GM03348 (cell line): ENCODE measurements at regions not wholly inside any gene's neighbourhood (a gene's known extent, or its start where the extent isn't known, plus 50 kb on each side); places are given as distances from the start of the nearest gene placed in this dataset.
"Not testable (repeated sequence)": the region's sequence is repeated elsewhere in the genome, so short reads cannot be mapped to it uniquely, and the experiment has no call there.

Source experiments
- DNase-seq: peaks from one replicate; pipeline ENCODE4 v3.0.0; 2012; ENCODE audit warnings: low spot score

DNA sequence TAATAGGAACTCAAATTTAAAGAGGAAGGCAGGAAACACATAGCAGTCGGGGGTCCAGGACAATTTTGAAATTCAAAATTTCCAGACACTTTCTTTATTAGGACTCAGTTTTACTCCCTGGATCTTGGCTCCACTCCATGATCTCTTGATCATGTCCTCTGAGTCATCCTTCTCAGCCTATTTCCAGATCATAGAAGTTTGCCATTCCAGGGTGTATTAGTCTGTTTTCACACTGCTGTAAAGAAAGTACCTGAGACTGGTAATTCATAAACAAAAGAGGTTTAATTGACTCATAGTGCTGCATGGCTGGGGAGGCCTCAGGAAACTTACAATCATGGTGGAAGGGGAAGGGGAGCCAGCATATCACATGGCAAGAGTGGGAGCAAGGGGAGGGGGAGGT lies 564.7 kb upstream of the ACTRT1 start:
- no peak for DNase-seq

DNA sequence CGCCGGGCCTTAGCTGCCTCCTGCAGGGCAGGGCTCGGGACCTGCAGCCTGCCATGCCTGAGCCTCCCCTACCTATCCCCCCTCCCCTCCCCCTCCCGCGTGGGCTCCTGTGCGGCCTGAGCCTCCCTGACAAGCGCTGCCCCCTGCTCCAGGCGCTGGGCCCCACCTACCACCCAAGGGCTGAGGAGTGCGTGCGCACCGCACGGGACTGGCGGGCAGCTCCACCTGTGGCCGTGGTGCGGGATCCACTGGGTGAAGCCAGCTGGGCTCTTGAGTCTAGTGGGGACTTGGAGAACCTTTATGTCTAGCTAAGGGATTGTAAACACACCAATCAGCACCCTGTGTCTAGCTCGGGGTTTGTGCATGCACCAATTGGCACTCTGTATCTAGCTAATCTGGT lies 554.6 kb upstream of the ACTRT1 start:
- DNase-seq: not testable (repeated sequence)

DNA sequence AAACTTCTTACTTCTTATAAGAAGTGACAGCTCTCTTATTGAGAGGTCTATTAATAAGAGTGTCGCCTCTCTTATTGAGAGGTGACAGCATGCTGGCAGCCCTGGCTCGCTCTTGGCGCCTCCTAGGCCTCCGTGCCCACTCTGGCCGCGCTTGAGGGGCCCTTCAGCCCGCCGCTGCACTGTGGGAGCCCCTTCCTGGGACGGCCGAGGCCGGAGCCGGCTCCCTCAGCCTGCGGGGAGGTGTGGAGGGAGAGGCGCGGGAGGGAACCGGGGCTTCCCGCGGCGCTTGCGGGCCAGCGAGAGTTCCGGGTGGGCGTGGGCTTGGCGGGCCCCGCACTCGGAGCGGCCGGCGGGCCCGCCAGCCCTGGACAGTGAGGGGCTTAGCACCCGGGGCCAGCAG lies 554.2 kb upstream of the ACTRT1 start:
- not testable (repeated sequence) for DNase-seq

DNA sequence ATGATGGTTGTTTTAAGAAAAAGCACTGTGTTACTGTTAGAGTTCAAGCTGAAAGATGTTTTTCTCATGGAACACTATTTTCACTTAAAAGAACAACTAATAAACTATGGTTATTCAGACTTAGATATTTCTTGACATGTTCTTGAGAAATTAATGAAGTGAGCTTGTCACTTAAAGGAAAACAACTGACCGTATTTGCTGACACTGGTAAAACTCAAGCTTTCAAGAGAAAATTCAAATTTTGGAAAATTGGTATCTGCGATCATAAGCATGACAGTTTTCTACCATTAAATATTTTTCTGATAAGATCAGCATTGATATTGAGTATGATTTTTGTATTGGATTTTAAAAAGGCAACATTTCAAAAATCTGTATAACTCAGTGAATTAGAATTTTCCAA lies 549.5 kb upstream of the ACTRT1 start:
- no peak for DNase-seq

DNA sequence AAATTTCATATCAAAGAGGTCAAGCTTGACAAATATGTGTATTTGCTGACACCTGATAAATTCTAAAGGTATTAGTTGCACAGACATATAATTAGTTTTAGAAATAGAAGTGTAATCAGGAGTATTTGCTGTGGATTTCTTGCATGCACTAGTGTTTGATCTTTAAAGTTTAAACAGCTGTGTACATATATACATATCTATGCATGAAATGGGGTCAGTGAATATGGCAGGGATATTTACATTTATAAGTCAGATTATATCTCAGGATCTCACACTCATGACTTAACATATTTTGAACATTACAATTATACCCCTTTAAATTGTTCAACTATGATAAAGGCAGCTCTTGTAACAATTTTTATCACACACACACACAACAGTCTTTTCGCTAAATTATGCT lies 547.4 kb upstream of the ACTRT1 start:
- DNase-seq: no peak

DNA sequence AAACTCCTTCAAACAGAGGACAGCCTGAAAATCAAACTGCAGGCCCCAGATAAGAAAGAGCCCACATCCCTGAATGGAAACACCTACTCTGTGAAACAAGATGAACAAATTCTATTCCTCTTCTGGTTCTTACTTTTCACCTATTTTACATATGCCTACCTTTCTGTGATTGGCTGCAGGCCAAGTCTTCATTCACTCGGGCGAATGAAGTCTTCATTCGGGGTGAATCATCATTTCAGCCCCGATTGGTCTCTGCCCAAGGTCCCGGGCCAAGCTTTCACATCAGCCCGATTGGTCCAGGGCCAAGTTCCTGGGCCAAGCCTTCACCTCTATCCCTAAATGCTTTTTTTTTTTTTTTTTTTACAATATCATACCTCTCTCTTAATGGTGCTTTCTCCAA lies 529.8 kb upstream of the ACTRT1 start:
- DNase-seq: no peak

DNA sequence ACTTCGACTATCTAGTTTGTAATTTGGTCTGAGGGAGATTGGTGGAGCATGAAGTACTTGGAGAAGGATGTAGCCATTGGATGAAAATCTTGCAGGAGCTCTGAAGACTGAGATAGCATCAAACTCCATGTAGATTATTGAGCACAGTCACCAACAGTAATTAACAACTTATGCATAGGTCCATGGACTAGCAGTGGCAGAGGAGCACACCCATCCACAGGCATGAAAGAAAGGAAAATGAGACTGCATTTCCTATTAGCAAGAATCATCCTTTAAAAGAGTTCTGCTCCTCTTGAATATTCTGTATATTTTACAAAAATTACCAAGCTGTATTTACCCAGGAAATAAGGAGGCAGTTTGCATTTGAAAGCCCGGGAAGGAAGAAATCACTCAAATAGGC lies 529.4 kb upstream of the ACTRT1 start:
- no peak for DNase-seq

DNA sequence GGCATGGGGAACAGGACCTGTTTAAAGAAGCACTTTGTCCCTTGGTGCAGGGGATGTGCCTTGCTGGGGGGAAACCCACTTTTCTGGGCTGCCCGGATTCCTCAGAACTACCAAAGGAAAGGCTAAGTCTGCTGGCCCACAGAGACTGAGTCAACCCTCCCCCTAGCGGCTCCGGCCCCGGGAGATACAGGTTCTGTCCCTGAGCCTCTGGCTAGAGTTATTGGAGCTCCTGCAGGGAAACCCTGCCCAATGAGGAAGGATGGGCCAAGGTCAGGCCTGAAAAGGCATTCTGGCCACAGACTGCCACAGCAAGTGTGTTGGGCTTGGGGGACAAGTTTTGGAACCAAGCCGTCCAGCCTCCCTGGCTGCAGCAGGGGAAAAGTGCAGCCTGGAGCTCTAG lies 490.9 kb upstream of the ACTRT1 start:
- no peak for DNase-seq

DNA sequence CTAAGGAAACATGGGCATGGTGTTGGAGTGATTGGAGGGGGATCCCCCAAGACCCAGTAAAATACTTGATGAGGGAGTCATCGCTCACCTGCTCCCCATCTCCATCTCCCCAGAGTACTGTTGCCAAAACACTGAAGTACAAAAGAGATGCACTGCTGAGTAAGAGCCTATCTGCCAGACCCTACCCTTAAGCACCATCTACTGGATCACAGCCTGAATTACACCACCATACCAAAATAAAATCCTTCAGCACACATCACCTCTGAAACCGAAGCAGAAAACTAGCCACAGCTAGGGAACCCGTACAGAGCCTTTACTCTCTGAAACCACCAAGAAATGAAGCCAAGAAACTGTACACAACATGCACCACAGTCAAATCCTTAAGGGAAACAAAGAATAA lies 466.3 kb upstream of the ACTRT1 start:
- no peak for DNase-seq

DNA sequence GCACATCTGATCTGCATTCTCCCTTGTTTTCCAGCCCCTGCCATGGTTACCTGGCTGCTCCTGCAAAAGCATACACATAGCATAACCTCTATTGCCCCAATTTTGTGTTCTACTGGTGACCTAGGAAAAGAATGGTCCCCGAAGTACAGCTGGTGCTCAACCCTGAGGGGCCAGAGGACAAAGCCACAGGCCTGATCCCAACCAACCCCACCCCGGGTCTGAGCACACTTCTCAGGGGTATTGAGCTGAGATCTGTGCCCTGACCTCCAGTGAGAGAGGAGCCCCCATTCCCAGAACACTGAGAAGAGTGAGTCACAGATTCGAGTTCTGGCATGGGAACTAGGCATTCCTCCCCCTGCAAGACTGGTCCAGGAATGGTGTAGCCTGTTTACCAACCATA lies 465.5 kb upstream of the ACTRT1 start:
- DNase-seq: no peak

DNA sequence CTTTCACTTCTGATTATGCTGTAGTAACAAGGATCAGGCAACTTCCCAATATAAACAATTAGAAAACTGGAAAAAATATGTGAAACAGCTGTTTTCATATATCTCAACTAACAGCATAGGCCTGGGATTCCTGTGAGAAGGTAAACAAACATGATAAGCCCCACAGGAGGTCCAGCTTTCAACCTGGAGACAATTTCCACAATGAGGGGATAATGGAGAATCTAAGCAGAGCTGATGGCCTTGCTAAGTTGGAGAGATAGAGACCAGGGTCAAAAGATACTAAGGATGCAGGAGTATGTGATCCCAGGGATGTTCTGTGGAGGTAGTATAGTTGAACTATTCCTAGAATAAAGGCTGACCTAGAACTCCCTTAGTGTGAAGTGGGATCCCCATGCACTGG lies 452.3 kb upstream of the ACTRT1 start:
- no peak for DNase-seq

DNA sequence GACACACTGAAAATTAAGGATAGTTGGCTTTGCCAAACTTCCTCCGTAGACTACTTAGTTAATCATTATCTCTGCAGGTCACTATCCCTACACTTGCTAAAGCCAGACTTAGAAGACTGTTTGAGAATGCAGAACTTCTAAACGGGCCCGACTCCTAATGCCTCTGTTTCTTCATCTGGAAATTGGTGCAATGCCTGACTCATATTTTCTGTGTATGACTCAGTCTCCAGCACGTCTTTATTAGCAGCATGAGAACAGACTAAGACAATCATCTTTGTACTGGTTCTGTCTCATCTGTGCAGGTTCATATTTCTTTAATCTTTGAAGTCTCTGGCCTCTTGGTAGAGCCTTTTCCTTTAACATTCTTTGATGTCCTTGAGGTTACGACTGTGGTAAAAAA lies 411.9 kb upstream of the ACTRT1 start:
- no peak for DNase-seq

DNA sequence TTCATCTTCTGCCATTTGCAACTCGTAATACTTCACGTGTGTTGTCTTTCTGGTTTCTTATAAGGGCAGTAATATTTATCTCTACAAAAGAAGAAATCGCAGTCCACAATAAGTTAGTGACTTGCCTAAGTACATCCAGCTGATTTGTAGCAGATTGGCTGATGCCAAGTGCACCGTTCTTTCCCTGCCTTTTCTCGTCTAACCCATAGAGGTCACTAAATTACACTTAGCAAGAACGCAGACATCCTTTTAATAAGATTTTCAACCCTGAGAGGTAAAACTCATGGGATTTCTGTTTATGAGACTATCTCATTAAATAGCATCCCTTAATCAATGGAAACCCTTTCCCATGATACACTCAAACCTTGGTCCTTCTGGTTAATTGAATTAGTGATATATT lies 408.6 kb upstream of the ACTRT1 start:
- DNase-seq: no peak

DNA sequence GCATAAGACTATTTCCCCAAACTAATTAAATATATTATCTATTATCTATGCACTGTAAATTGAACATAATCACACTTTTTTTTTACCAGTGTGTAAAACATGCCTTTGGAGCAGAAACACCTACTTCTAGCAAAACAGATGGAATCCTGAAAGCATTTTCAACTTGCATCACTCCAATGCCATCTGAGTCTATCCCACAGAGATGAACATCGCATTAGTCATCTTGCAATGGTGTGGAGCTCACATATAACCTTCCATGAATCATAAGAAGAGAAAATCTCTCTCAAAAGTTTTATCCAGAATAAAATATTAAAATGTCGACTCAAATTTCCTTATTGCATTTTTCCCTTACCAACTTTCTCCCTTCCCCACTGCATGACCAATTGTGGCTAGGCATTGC lies 406.7 kb upstream of the ACTRT1 start:
- DNase-seq: no peak

DNA sequence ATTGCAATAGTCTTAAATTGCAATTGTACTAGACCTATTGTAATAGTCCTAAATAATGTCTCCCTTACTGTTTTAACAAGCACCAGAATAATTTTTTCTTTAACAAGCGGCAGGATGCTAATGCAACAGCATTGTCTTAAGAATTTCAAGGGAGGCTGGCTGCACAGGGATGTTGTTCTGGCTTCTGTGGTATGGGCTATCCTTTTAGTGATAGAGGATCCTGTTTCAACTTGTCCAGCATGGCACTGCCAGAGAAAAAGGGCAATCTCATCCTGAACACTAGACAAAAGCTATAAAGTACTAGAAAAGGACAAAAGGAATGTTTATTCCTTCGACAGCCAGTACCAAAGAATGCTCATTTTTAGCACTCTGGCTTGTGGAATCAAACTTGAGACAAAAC lies 405.5 kb upstream of the ACTRT1 start:
- no peak for DNase-seq

DNA sequence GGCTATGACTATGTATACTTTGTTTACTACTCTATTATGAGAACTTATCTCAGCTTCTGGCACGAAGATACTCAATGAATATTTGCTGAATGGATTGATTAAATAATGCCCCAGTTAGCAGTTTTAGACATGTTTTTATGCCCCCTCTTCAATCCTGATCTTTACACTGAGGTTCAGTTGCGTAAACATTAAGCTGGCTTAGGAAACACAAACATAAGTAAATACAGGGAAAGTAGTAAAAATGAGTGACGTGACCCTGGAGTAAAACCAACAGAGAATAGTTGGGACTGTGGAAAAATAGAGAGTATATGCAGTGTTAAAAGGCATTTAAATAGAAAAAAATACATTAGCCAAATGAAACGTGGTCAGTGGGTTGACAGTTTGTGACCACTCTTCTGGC lies 387.0 kb upstream of the ACTRT1 start:
- DNase-seq: no peak

DNA sequence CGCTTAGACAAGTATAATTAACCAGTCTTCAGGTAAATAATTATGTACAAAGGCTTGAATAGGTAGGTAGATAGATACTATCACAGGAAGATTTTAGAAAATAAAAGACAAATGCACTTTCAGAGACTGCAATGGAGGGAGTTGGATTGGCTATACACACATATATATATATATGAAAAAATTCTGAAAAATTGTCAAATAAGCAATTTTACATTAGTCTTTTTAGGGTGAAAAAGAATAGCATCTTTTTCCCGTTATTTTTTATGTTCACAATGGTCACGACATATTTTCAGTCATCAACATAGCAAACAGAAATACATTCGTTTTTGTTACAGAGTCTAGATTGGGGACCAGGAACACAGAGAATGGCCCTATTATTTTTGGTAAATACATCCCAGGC lies 385.9 kb upstream of the ACTRT1 start:
- DNase-seq: no peak

DNA sequence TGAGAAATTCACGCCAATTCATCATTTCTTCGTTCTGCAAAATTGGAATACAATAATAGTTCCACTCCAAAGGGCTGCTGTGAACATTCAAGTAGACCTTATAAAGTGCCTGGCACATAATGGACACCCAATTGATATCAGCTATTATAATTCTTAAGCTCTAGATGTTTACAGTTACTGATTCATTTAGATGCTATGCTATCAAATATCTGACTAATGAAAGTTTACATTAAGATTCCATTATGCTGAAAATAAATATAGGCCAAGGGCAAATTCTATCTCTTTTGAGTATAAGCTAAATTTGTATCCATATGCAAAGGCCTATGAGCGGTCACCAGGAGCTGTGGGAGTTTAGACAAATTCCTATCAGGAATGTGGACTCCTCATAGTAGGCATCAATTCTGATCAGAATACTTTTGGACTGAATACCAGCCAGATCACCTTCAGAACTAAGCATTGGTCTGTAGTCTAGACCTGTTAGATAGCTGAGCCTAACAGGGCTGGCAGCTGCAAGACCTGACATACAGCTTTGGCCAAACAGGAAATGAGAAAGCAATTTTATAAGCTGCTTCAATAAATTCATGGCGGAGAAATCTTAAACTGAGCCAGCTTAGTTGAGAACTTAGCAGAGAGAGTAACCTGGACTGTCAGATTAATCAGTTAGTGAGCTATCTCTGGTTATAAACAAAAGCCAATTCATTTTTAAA lies 384.3 kb upstream of the ACTRT1 start:
- no peak for DNase-seq

DNA sequence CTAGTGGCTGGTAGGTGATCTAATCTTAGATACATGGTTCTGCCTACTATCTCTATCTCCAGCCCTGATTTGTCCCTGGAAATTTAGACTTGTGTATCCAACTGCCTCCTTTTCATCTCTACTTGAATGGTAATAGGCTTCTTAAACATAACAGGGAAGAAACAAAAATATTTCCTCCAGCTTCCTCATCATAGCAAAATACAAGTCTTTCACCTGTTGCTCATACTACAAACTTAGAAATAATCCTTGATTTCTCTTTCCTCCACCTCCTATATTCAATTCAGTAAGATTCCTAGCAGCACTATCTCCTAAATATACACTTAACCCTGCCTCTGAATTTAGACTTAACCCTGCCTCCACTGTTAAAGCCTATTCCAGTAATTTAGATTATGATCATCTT lies 373.3 kb upstream of the ACTRT1 start:
- no peak for DNase-seq

DNA sequence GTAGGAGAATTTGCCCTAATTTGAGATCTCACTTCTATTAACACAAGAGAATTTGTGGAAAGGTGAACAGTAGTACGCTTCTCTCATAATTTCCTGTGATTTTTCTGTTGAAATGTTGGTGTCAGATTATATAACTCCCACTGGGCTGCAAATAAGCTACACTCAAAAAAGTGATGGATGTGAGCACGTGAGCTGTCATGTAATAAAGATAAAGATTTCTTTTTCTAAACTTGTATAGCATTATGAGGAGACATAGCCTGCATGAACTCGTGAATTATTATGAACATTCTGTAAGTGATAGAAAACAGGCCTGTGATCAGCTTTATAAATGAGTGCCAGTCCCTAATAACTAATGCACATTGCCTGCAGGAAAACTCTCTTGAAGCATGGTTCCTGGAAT lies 356.6 kb upstream of the ACTRT1 start:
- no peak for DNase-seq

DNA sequence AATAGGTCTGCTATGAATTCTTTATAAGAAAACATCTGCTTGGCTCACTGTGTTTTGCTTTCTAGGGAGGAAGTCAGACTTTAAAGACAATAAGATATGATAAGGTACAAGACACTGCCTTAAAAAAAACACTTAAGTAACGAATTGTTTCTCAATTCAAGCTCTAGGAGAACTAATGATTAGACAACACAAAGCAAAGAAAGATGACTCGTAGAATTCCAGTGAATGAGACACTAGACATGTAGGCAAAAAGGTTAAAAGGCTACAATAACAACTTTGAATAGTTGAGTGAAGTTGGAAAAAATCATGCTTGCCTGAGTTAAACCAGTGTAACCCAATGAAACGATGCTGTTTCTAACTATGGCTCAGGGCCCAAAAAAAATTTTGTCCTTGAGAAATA lies 344.4 kb upstream of the ACTRT1 start:
- DNase-seq: no peak

DNA sequence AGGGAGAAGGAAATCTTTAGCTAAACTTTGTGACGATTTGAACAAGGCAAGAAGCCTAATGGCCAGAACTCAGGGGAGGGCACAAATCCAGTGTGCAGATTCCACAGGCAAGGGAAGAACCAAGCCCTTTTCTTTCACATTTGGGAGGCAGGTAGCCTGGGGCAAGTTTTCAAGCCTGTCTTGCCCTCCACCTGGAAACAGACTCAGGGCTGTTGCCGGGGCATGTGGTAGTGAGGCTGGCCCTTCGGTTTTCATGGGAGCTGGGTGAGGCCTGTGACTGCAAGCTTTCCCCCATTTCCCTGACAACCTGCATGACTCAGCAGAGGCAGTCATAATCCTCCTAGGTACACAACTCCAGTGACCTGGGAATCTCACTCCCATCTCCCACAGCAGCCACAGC lies 331.6 kb upstream of the ACTRT1 start:
- not testable (repeated sequence) for DNase-seq

DNA sequence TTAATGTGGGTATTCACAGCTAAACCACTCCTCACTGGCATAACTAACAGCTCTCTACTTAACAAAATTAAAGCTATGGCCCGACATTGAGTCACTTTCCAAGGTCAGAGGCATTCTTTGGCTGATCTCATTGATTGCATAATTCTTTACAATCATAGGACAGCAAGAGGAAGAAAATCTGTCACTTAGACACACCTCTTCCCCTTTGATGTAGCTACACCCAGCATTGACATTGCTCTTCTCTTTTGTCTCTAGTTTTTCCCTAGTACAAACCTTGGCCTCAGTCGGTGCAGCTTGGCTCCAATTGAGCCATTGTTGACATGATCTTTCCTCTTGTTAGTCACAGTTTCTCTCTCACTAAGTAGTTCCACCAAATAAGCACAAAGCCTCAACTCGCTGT lies 313.3 kb upstream of the ACTRT1 start:
- no peak for DNase-seq

DNA sequence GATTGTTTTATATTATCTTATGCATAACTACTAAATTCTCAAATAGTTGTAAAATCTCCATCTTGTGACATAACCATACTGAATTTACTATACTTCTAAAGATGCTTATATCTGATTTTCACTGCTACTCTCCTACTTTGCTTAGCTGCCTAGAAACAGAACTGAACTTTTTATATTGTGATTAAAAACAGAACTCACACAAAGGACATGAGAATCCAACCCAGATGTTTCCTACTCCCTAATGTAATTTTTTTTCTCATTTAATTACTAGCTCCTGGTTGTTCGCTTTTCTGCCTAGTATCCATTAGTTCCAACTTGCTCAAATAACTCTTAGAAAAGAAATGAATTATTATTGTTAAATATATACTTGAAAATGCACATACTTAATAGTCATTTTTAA lies 283.5 kb upstream of the ACTRT1 start:
- no peak for DNase-seq

DNA sequence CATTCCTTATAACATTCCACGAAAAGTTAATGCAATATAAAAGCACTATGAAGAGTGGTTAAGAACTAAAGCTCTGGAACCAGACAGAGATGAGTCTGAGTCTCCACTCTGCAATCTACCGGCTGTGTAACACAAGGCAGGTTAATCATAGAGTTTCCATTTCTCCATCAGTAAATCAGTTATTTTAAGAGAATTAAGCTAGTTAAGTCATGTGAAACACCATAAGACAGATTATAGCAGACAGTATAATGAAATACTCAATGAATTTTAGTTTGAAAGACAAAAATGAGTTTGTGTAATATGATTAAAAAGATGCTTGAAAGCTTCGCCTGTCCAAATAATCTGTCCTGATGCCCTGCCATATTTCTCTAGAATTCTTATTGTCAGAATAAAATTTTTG lies 282.6 kb upstream of the ACTRT1 start:
- DNase-seq: no peak
